CD4-positive, alpha-beta memory T cell (primary cell): ENCODE measurements at regions not wholly inside any gene's neighbourhood (a gene's known extent, or its start where the extent isn't known, plus 50 kb on each side); places are given as distances from the start of the nearest gene placed in this dataset.

ENCODE experiments used
- CTCF ChIA-PET: fragments of 350-600 bp; sonication (Branson Sonifier 250); formaldehyde crosslinking; loops from one replicate; lab custom pipeline; 2021; ENCODE audit warnings: inconsistent platforms; ENCODE audit not compliant: partially characterized antibody; lab: Charles Lee
- POLR2A ChIA-PET: fragments of 350-600 bp; sonication (Branson Sonifier 250); formaldehyde crosslinking; loops from one replicate; lab custom pipeline; 2021; ENCODE audit not compliant: partially characterized antibody; lab: Charles Lee
- DNase-seq, 5 donors: peaks; one replicate each; pipeline versions ENCODE4 v3.0.0 to v3.0.0-alpha.2; 2020 to 2022; ENCODE audit warnings: mixed read lengths in 1 of 5
- H3K27ac ChIP-seq: one replicate; pipeline ENCODE4 v1.7.0; 2013; ENCODE audit warnings: low read depth, low read length
- H3K27me3 ChIP-seq: 2 replicates; pipeline ENCODE4 v1.7.0; 2013; ENCODE audit warnings: mild to moderate bottlenecking, low read length, moderate library complexity; ENCODE audit not compliant: insufficient read depth
- H3K36me3 ChIP-seq: 2 replicates; pipeline ENCODE4 v1.7.0; 2013; ENCODE audit warnings: mild to moderate bottlenecking, low read length, moderate library complexity; ENCODE audit not compliant: insufficient read depth
- H3K4me1 ChIP-seq: 2 replicates; pipeline ENCODE4 v1.7.0; 2013; ENCODE audit warnings: mild to moderate bottlenecking, low read length, moderate library complexity; ENCODE audit not compliant: insufficient read depth
- H3K4me3 ChIP-seq, 2 donors: one replicate each; pipeline ENCODE4 v1.7.0; 2013; ENCODE audit warnings: low read length in 2 of 2, mild to moderate bottlenecking in 1 of 2
- H3K9me3 ChIP-seq, 2 donors: one replicate each; pipeline ENCODE4 v1.7.0; 2013; ENCODE audit warnings: low read length in 2 of 2, control low read depth in 1 of 2; ENCODE audit not compliant: control insufficient read depth in 1 of 2
- H3K27ac Mint-ChIP-seq, 7 donors: one replicate each; pipeline ENCODE4 v1.8.0; 2020 to 2021; ENCODE audit warnings: mixed read lengths in 7 of 7, mild to moderate bottlenecking in 6 of 7, inconsistent platforms in 3 of 7, moderate library complexity in 3 of 7
- H3K27me3 Mint-ChIP-seq, 2 donors: one replicate each; pipeline ENCODE4 v1.8.0; 2020 to 2021; ENCODE audit warnings: mixed read lengths in 2 of 2
- H3K36me3 Mint-ChIP-seq, 2 donors: one replicate each; pipeline ENCODE4 v1.8.0; 2020 to 2021; ENCODE audit warnings: mixed read lengths in 2 of 2, inconsistent platforms in 1 of 2, mild to moderate bottlenecking in 1 of 2
- H3K4me1 Mint-ChIP-seq, 4 donors: one replicate each; pipeline ENCODE4 v1.8.0; 2020 to 2021; ENCODE audit warnings: mixed read lengths in 4 of 4, mild to moderate bottlenecking in 1 of 4
- H3K4me3 Mint-ChIP-seq, 8 donors: one replicate each; pipeline ENCODE4 v1.8.0; 2020 to 2021; ENCODE audit warnings: mixed read lengths in 8 of 8, mild to moderate bottlenecking in 7 of 8, moderate library complexity in 6 of 8, inconsistent platforms in 3 of 8
- H3K9me3 Mint-ChIP-seq, 8 donors: one replicate each; pipeline ENCODE4 v1.8.0; 2020 to 2021; ENCODE audit warnings: mixed read lengths in 8 of 8, mild to moderate bottlenecking in 5 of 8, inconsistent platforms in 3 of 8, moderate library complexity in 1 of 8
- intact Hi-C: fragments of 100-400 bp; cut with micrococcal nuclease; formaldehyde crosslinking; loops from one replicate; pipeline ENCODE4 v1.15.1; 2023

DNA sequence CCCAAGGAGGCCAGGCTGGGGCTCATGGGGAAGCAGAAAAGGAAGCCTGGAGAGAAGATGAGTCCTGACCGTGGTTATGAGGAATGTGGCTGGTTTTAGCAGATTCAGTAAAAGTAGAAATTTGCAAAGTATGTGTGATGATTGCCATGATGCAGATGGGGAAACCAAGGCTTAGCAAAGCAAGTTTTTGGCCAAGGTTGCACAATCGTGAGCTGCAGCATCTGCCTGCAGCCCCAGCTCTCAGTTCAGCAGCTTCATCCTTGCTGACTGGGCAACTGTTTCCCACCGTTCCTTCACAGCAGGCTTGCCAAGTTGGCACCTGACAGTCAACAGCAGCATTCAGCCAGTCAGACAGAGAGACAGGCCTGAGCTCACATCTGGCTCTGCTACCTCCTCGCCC is 656.7 kb downstream of the MED13L start:
- Histone ChIP-seq H3K27ac (no peak overlapping the region), H3K4me1 (no peaks in the 10 kb centered on the region), H3K9me3 (no peaks in the 10 kb centered on the region), H3K27me3 (no peaks in the 10 kb centered on the region), H3K36me3 (no peaks in the 10 kb centered on the region), H3K4me3 (no peak overlapping the region)
- Mint-ChIP-seq H3K36me3 (no peaks in the 10 kb centered on the region), H3K27ac (no peak overlapping the region), H3K9me3 (peaks cover 0 to 24% (median 6%) of the 10 kb centered on the region in 8 donors), H3K4me3 (no peak overlapping the region), H3K4me1 (no peaks in the 10 kb centered on the region), H3K27me3 (no peaks in the 10 kb centered on the region)
- DNase-seq: no peak
- intact Hi-C loops: no loop called here
- ChIA-PET CTCF (no interaction called here), POLR2A (no interaction called here)

DNA sequence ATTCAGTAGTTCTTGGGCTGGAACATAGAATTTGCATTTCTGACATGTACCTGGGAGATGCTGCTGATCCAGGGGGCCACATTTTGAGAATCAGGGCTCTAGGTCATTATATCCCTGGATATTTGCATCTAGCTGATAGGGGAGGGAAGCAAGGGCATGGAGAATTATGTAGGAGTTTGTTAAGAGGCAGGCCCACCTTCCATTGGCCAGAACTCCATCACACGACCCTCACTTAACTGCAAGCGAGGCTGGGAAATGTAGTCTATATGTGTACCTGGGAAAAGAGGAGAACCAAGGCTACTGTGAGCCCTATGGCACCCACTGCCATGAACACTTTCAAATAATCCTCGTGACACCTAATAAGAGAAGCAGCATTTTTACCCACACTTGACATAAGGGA is 657.6 kb downstream of the MED13L start:
- Mint-ChIP-seq H3K4me1 (no peaks in the 10 kb centered on the region), H3K36me3 (no peaks in the 10 kb centered on the region), H3K27me3 (no peaks in the 10 kb centered on the region), H3K27ac (no peak overlapping the region), H3K9me3 (peaks cover 0 to 27% (median 6%) of the 10 kb centered on the region in 8 donors), H3K4me3 (no peak overlapping the region)
- Histone ChIP-seq H3K27me3 (no peaks in the 10 kb centered on the region), H3K36me3 (no peaks in the 10 kb centered on the region), H3K9me3 (no peaks in the 10 kb centered on the region), H3K27ac (no peak overlapping the region), H3K4me3 (no peak overlapping the region), H3K4me1 (no peaks in the 10 kb centered on the region)
- CTCF ChIA-PET: no interaction called here
- no peak for DNase-seq
- POLR2A ChIA-PET: no interaction called here
- intact Hi-C loops: no loop called here

DNA sequence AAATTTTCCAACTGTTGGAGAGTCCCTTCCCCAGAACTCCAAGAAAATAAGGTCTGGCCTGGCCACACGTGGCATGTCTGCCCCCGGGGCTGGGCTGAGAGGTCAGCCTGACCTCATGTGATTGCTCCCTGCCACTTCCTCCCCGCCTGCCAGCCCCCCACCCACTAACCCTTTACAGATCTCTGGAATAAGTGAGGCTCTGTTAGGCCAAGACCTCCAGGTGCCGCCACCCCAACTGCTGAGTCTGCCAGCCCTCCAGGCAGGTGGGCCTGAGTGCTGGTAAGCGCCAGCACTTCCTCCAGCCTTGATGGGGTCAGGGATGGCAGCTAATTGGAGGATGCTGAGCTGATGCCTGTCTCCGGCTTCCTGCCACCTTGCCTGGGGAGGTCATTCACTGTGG is 658.4 kb downstream of the MED13L start:
- Histone ChIP-seq H3K27me3 (no peaks in the 10 kb centered on the region), H3K36me3 (no peaks in the 10 kb centered on the region), H3K4me3 (no peak overlapping the region), H3K27ac (no peak overlapping the region), H3K4me1 (no peaks in the 10 kb centered on the region), H3K9me3 (no peaks in the 10 kb centered on the region)
- no peak for DNase-seq
- intact Hi-C loops: no loop called here
- Mint-ChIP-seq H3K27me3 (no peaks in the 10 kb centered on the region), H3K4me3 (no peak overlapping the region), H3K36me3 (no peaks in the 10 kb centered on the region), H3K27ac (no peak overlapping the region), H3K4me1 (no peaks in the 10 kb centered on the region), H3K9me3 (peaks cover 0 to 23% (median 6%) of the 10 kb centered on the region in 8 donors)
- ChIA-PET CTCF (no interaction called here), POLR2A (no interaction called here)

DNA sequence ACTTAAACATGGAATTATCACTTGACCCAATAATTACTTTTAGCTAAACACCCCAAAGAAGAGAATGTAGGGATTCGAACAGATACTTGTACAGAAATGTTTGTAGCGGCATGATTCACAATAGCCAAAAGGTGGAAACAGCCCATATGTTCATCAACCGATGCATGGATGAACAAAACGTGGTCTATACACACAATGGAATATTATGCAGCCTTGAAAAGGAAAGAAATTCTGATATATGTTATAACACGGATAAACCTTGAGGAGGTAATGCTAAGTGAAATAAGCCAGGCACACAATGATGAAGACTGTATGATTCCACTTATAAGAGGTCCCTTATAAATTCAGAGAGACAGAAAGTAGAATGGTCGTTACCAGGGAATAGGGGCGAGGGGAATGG is 659.4 kb downstream of the MED13L start:
- Mint-ChIP-seq H3K9me3 (peaks cover 0 to 27% (median 6%) of the 10 kb centered on the region in 8 donors), H3K36me3 (no peaks in the 10 kb centered on the region), H3K4me3 (no peak overlapping the region), H3K27me3 (no peaks in the 10 kb centered on the region), H3K27ac (no peak overlapping the region), H3K4me1 (no peaks in the 10 kb centered on the region)
- Histone ChIP-seq H3K27ac (no peak overlapping the region), H3K9me3 (no peaks in the 10 kb centered on the region), H3K27me3 (no peaks in the 10 kb centered on the region), H3K36me3 (no peaks in the 10 kb centered on the region), H3K4me3 (no peak overlapping the region), H3K4me1 (no peaks in the 10 kb centered on the region)
- CTCF ChIA-PET: no interaction called here
- POLR2A ChIA-PET: no interaction called here
- no peak for DNase-seq
- intact Hi-C loops: no loop called here

DNA sequence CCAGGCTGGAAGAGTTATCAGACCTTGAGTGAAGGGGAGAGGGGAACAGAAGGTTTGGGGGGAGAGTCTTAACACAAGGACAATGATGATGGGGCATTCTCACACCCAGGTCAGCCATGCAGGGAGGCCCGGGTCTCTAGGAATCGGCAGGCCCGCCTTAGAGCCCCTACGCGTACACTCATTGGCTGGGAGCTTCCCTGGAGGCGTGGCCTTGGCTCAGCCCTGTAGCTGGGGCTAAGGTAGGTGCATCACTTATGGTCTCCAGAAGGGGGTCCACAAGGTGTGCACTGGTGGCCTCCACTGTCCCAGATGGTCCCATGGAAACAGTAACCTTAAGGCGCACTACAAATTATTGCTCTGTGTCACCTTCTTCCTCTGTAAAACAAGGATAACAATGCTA is 660.1 kb downstream of the MED13L start:
- Histone ChIP-seq H3K36me3 (no peaks in the 10 kb centered on the region), H3K27ac (no peak overlapping the region), H3K27me3 (no peaks in the 10 kb centered on the region), H3K4me1 (no peaks in the 10 kb centered on the region), H3K9me3 (no peaks in the 10 kb centered on the region), H3K4me3 (no peak overlapping the region)
- Mint-ChIP-seq H3K36me3 (no peaks in the 10 kb centered on the region), H3K27me3 (no peaks in the 10 kb centered on the region), H3K4me3 (no peak overlapping the region), H3K9me3 (peaks cover 0 to 27% (median 6%) of the 10 kb centered on the region in 8 donors), H3K4me1 (no peaks in the 10 kb centered on the region), H3K27ac (peak overlapping the region in 1 of 7 donors; percentile 15)
- CTCF ChIA-PET: no interaction called here
- intact Hi-C loops: no loop called here
- POLR2A ChIA-PET: no interaction called here
- no peak for DNase-seq

DNA sequence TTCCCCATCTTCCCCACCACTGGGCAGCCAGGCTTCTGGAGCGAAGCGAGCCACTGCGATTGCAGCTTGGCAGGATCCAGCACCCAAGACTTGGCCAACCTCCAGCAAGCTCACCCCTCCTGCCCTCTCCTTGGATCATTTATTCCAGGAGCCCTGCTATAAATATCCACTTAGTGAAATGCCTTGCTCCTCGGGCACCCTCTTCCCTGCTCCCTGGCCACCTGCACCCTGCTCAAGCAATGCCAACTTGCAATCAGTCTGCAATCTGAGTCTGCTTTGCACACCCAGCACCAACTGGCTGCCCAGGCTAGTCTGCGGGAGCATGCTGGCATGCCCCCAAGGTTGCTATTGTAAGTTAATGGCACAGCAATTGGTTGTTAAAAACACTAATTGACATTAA is 666.0 kb downstream of the MED13L start:
- Histone ChIP-seq H3K27ac (no peak overlapping the region), H3K4me3 (no peak overlapping the region), H3K4me1 (no peaks in the 10 kb centered on the region), H3K27me3 (no peaks in the 10 kb centered on the region), H3K9me3 (no peaks in the 10 kb centered on the region), H3K36me3 (no peaks in the 10 kb centered on the region)
- no peaks in the 10 kb centered on the region for H3K36me3 Mint-ChIP-seq
- no peak for DNase-seq
- no peaks in the 10 kb centered on the region for H3K4me1 Mint-ChIP-seq
- ChIA-PET CTCF (no interaction called here), POLR2A (no interaction called here)
- H3K9me3 Mint-ChIP-seq: peaks cover 0 to 12% (median 4%) of the 10 kb centered on the region in 8 donors
- H3K4me3 Mint-ChIP-seq: no peak overlapping the region
- peaks cover 0 to 1% of the 10 kb centered on the region in 2 donors for H3K27me3 Mint-ChIP-seq
- H3K27ac Mint-ChIP-seq: peak overlapping the region in 1 of 7 donors; percentile 61
- intact Hi-C loops: no loop called here

DNA sequence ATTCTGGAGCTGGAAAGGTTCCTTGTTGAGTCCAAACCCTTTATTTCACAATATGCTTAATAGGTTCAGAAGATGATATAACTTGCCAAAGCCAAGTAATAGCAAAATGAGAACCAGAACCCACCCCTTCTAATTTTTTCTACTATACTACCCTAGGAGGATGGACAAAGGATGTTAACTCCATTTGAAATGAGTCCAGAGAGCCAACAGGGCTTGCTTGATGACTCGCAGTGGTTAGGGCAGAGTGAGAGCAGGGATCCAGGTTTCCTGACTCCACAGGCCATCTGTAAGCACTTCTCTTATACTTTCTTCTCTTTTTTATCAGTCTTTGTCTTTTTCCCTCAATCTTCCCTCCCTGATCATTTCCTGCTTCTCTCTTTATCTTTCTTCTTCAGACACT is 668.1 kb downstream of the MED13L start:
- Histone ChIP-seq H3K27me3 (no peaks in the 10 kb centered on the region), H3K36me3 (no peaks in the 10 kb centered on the region), H3K9me3 (no peaks in the 10 kb centered on the region), H3K4me3 (no peak overlapping the region), H3K4me1 (no peaks in the 10 kb centered on the region), H3K27ac (no peak overlapping the region)
- H3K27me3 Mint-ChIP-seq: peaks cover 0 to 4% of the 10 kb centered on the region in 2 donors
- H3K4me3 Mint-ChIP-seq: no peak overlapping the region
- no peak overlapping the region for H3K27ac Mint-ChIP-seq
- ChIA-PET POLR2A (no interaction called here), CTCF (no interaction called here)
- H3K9me3 Mint-ChIP-seq: peaks cover under 1 to 11% (median 6%) of the 10 kb centered on the region in 8 donors
- H3K4me1 Mint-ChIP-seq: no peaks in the 10 kb centered on the region
- DNase-seq: no peak
- intact Hi-C loops: no loop called here
- no peaks in the 10 kb centered on the region for H3K36me3 Mint-ChIP-seq

DNA sequence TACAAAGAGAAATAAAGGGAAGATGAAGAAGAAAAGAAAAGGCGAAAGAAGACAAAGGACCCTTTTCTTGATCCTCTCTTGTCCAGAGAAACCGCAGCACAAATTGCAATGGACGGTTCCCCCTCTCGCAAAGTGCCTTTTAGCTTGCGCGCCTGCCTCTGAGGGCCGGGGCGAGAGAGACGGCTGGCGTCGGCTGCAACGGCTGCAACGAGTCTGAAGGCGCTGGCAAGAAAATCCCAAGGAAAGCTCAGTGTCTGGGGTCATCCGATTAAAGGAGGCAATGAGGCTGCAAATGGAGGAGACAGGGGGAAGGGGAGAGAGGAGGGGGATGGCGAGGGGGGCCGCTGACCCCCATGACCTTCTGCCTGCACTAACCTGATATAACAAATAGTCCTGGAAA is 671.5 kb downstream of the MED13L start:
- Mint-ChIP-seq H3K9me3 (peaks cover 1 to 11% (median 5%) of the 10 kb centered on the region in 8 donors), H3K4me1 (no peaks in the 10 kb centered on the region), H3K27ac (no peak overlapping the region), H3K36me3 (no peaks in the 10 kb centered on the region), H3K4me3 (no peak overlapping the region), H3K27me3 (peaks cover 0 to 2% of the 10 kb centered on the region in 2 donors)
- Histone ChIP-seq H3K27ac (no peak overlapping the region), H3K27me3 (no peaks in the 10 kb centered on the region), H3K4me3 (no peak overlapping the region), H3K9me3 (no peaks in the 10 kb centered on the region), H3K36me3 (no peaks in the 10 kb centered on the region), H3K4me1 (no peaks in the 10 kb centered on the region)
- intact Hi-C loops: no loop called here
- CTCF ChIA-PET: no interaction called here
- POLR2A ChIA-PET: no interaction called here
- no peak for DNase-seq
